DND-41 (cell line): ENCODE measurements at regions not wholly inside any gene's neighbourhood (a gene's known extent, or its start where the extent isn't known, plus 50 kb on each side); places are given as distances from the start of the nearest gene placed in this dataset.

Experiments
- CTCF ChIP-seq: IDR thresholded peaks from 2 replicates; pipeline ENCODE4 v1.5.1; 2012; ENCODE audit warnings: borderline replicate concordance, low read length, moderate library complexity, mild to moderate bottlenecking; ENCODE audit not compliant: poor library complexity, severe bottlenecking; ENCODE audit errors: extremely low read depth
- EZH2 ChIP-seq: IDR thresholded peaks from 3 replicates; pipeline ENCODE4 v1.6.1; 2012; ENCODE audit warnings: borderline replicate concordance, low read depth, mild to moderate bottlenecking, moderate library complexity, low read length, inconsistent platforms; ENCODE audit not compliant: severe bottlenecking

GRCh38 chr12:11509326-11509725 lies 114.0 kb upstream of the PRB2 start:
- TF ChIP-seq CTCF, result no peak
- no peak for TF ChIP-seq EZH2
